GM23248 (cell line): ENCODE measurements at regions not wholly inside any gene's neighbourhood (a gene's known extent, or its start where the extent isn't known, plus 50 kb on each side); places are given as distances from the start of the nearest gene placed in this dataset.

Experiments
- EZH2 ChIP-seq: fragments of 200-600 bp; sonication (generic); IDR thresholded peaks from 2 replicates; pipeline ENCODE4 v1.6.1; 2018; ENCODE audit warnings: antibody characterized with exemption, mild to moderate bottlenecking; ENCODE audit not compliant: insufficient read depth, poor library complexity, severe bottlenecking
- EZH2phosphoT487 ChIP-seq: fragments of 200-600 bp; sonication (generic); IDR thresholded peaks from 2 replicates; pipeline ENCODE4 v1.6.1; 2018; ENCODE audit warnings: antibody characterized with exemption, moderate library complexity, mild to moderate bottlenecking, low read depth; ENCODE audit not compliant: insufficient read depth

DNA sequence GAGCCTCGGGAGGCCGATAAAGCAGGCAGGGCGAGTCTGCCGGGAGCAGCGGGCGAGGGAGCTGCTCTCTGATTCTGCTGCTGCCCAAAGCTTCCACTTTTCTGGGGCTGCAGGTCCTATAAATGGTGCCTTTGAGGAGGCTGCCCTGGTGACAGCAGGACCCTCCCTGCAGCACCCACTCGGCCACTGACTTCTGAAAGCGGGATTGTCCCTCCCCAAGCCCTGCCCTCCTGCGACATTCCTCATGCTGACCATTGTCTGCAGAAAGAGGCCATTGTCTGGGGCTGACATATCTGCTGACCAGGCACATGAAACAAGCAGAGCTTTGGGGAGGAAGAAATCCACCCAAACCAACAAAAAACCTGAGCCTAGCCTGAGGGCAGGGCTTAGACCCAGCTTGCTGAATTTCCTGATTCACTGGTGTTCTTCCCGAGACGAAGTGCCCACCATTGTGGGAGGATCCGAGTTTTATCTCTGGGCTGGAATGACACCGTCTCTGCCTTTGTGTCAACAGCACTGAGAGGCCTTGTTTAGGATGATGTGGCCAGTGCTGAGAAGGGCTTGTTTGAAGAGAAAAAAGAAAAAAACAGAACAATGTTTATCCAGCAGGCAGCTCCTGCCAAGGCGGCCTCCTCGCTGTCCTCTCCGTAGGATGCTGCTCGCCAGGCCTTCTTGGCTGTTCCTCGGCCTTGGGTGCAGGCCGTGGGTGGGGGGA is 129.7 kb downstream of the MYCN start:
- TF ChIP-seq EZH2 (no peak), EZH2phosphoT487 (no peak)
